ENCODE measurements at regions not wholly inside any gene's neighbourhood (a gene's known extent, or its start where the extent isn't known, plus 50 kb on each side); places are given as distances from the start of the nearest gene placed in this dataset.

DNA sequence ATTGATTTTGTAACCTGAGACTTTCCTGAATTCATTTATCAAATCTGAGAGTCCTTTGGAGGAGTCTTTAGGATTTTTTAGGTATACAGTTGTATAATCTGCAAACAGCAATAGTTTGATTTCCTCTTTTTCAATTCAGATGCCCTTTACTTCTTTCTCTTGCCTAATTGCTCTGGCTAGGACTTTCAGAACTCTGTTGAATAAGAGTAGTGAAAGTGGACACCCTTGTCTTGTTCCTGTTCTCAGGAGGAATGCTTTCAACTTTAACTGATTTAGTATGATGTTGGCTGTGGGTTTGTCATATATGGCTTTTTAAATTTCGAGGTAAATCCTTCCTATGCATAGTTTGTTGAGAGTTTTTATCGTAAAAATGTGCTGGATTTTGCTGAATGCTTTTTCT, 227.4 kb downstream of the CSNK2A3 start:
- DNase-seq: no peak
- H3K4me1 Mint-ChIP-seq: no peaks in the 10 kb centered on the region
- H3K27ac Mint-ChIP-seq: no peak overlapping the region
- no peaks in the 10 kb centered on the region for H3K9me3 Mint-ChIP-seq
- no peak overlapping the region for H3K4me3 Mint-ChIP-seq
- peaks cover 2% of the 10 kb centered on the region for H3K36me3 Mint-ChIP-seq
- H3K27me3 Mint-ChIP-seq: peaks cover 4% of the 10 kb centered on the region

GRCh38 chr11:11122749-11123148, 230.3 kb downstream of the CSNK2A3 start:
- Mint-ChIP-seq H3K27ac (no peak overlapping the region), H3K36me3 (no peaks in the 10 kb centered on the region), H3K27me3 (no peaks in the 10 kb centered on the region), H3K9me3 (no peaks in the 10 kb centered on the region), H3K4me3 (no peak overlapping the region), H3K4me1 (no peaks in the 10 kb centered on the region)
- no peak for DNase-seq

GRCh38 chr11:11119917-11120316, 233.1 kb downstream of the CSNK2A3 start:
- DNase-seq: no peak
- H3K36me3 Mint-ChIP-seq: peaks cover 3% of the 10 kb centered on the region
- no peak overlapping the region for H3K27ac Mint-ChIP-seq
- H3K9me3 Mint-ChIP-seq: peaks cover 5% of the 10 kb centered on the region
- no peaks in the 10 kb centered on the region for H3K27me3 Mint-ChIP-seq
- H3K4me1 Mint-ChIP-seq: no peaks in the 10 kb centered on the region
- H3K4me3 Mint-ChIP-seq: no peak overlapping the region

DNA sequence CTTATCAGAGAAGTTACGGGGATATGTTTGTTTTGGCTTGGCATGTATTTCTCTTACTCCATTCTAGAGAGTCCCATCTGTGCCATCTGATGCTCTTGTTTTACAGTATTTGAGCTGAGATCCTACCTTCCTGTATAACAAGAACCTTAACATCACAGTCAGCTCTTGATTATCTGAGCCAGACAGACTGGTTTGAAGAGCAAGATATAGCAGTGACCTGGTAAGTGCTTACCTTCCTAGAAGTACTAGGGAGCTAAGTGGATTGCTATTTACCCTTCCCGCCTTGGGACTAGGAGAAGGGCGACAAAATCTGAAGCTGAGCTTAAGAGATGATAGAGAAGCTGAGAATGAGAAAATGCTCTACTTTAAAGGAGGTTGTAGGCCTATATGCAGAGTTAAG, 235.3 kb downstream of the CSNK2A3 start:
- Mint-ChIP-seq H3K9me3 (peaks cover 12% of the 10 kb centered on the region), H3K27ac (no peak overlapping the region), H3K4me3 (no peak overlapping the region), H3K36me3 (peaks cover 5% of the 10 kb centered on the region), H3K4me1 (no peaks in the 10 kb centered on the region), H3K27me3 (no peaks in the 10 kb centered on the region)
- DNase-seq: no peak

DNA sequence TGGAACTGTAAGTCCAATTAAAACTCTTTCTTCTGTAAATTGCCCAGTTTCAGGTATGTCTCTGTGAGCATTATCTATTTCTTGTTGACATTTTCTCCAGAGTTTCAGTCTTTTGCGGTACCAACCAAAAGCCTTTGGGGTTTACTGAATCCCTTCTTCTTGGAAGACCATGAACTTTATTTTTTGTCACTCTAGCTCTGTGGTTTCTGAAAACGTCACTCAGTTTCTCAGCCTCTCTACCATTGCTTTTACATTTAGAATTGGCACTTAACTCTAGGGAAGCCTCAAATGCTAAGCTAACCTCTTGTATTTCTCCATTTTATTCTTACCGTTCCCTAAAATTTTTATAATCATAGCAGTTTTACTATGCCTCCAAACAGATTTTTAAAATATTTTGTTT, 237.6 kb downstream of the CSNK2A3 start:
- Mint-ChIP-seq H3K36me3 (peaks cover 5% of the 10 kb centered on the region), H3K9me3 (peaks cover 12% of the 10 kb centered on the region), H3K4me1 (no peaks in the 10 kb centered on the region), H3K27me3 (no peaks in the 10 kb centered on the region), H3K27ac (peak overlapping the region; percentile 32), H3K4me3 (no peak overlapping the region)
- DNase-seq: no peak

DNA sequence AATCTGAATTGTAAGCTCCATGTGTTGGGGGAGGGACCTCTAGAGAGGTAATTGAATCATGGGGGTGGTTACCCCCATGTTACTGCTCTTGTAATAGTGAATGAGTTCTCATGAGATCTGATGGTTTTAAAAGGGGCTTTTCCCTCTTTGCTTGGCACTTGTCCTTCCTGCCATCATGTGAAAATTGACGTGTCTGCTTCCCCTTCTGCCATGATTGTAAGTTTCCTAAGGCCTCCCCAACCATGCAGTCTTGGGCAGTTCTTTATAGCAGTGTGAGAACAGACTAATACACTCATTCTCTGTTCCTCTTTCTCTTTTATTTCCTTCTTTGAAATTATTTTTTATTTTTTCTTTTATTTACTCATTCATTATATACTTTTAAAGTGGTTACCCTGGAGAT, 239.4 kb downstream of the CSNK2A3 start:
- Mint-ChIP-seq H3K27ac (no peak overlapping the region), H3K9me3 (peaks cover 12% of the 10 kb centered on the region), H3K27me3 (no peaks in the 10 kb centered on the region), H3K4me1 (no peaks in the 10 kb centered on the region), H3K36me3 (peaks cover 5% of the 10 kb centered on the region), H3K4me3 (no peak overlapping the region)
- DNase-seq: no peak

DNA sequence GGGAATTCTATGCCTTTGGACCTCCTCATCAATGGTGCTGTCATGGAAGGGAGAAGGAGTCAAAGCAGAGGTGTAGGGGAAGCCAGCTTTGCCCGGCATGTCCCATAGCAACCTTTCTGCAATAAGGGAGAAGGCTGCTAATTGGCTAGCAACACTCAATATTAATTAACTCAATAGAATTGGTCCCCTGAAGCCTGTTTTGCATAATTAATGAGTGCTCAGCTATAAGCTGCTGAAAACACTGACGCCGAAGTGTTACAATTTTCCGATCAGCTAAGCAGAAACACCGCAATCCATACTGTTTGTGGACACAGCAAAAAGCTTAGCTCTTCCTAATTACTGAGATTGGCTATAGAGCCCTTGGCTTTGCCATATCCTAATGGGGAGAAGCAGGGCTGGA, 245.0 kb downstream of the CSNK2A3 start:
- no peaks in the 10 kb centered on the region for H3K4me1 Mint-ChIP-seq
- no peak for DNase-seq
- H3K27ac Mint-ChIP-seq: no peak overlapping the region
- no peaks in the 10 kb centered on the region for H3K27me3 Mint-ChIP-seq
- H3K36me3 Mint-ChIP-seq: no peaks in the 10 kb centered on the region
- H3K9me3 Mint-ChIP-seq: no peaks in the 10 kb centered on the region
- no peak overlapping the region for H3K4me3 Mint-ChIP-seq

DNA sequence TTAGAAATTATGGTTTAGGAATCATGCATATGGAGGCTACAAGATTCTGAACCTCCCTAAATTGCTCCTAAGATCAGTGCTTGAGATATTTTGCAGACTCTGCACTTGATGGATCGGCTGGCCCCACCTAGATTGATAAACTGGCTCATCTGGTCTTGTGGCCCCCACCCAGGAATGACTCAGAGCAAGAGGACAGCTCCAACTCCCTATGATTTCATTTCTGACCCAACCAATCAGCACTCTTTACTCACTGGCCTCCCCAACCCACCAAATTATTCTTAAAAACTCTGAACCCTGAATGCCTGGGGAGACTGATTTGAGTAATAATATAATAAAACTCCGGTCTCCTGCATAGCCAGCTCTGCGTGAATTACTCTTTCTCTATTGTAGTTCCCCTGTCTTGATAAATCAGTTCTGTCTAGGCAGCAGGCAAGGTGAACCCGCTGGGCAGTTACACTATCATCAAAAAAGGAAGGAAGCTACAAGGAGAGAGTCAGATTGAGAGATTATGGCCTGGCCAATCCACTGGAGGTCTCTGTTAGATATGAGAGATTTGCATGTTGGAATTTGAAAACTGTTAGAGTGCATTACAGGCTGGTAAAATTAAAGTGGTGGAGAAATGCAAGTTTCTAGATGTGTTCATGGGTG, 245.8 kb downstream of the CSNK2A3 start:
- no peak overlapping the region for H3K27ac Mint-ChIP-seq

DNA sequence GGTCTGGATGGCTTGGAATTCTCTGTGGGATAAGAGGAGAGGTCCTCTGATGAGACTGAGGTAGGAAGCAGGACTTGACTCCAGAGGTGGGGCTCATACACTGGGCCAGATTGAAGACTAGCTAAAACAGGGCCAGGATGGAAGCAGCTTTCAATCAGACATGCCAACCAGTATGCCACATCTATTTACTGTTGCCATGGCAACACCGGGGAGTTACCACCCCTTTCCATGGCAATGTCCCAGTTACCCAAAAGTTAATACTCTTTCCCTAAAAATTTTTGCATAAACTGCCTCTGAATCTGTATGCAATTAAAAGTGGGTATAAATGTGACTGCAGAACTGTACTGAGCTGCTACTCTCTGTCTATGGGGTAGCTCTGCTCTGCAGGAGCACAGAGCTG, 247.5 kb upstream of the ZBED5 start:
- H3K4me1 Mint-ChIP-seq: no peaks in the 10 kb centered on the region
- H3K9me3 Mint-ChIP-seq: peaks cover 2% of the 10 kb centered on the region
- no peaks in the 10 kb centered on the region for H3K27me3 Mint-ChIP-seq
- DNase-seq: no peak
- no peaks in the 10 kb centered on the region for H3K36me3 Mint-ChIP-seq
- H3K4me3 Mint-ChIP-seq: no peak overlapping the region
- H3K27ac Mint-ChIP-seq: no peak overlapping the region

More for the DNA sequence above, 245.8 kb downstream of the CSNK2A3 start:
- Mint-ChIP-seq H3K27me3 (no peaks in the 10 kb centered on the region), H3K9me3 (peaks cover 2% of the 10 kb centered on the region), H3K4me3 (no peak overlapping the region), H3K36me3 (no peaks in the 10 kb centered on the region), H3K4me1 (no peaks in the 10 kb centered on the region)
- no peak for DNase-seq

DNA sequence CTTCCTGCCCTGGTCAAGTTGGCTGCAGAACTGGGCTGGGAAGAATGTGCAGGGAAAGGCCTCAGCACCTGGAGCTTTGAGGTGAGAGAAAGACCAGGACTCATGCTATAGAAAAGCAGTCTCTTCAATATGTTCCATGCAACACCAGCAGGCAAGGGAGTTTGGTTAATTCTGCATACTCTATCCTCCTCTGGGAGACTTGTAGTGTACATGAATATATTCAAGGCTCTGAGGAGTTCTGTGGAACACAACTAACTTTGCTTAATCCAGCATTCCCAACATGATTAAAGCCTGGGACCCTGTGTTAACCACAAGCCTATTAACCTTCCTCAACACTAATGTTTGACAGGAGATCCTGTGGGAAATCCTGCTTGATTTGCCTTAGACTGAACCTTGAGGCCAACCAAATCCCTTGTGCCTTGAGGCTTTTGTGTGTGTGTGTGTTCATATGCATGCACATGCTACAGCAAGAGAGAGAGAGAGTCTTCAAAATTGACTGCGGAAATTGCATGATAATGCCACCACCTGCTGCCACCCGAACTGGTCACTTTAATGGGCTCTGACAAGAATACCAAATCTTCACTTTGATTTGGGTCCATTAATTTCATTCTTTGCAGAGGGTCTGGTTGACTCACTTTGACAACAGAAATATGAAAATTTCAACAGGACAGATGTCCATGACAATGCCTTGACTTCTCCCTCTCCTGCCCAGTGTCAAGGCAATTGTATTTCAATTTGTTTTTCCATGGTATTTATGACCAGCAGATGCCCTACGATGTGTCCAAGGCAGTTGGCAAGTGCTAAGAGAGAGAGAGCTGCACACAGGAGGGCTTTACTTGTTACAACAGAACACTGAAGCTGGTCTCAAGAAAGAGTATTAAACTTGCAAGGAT, 238.2 kb upstream of the ZBED5 start:
- Mint-ChIP-seq H3K4me1 (no peaks in the 10 kb centered on the region), H3K4me3 (no peak overlapping the region), H3K9me3 (no peaks in the 10 kb centered on the region)

GRCh38 chr11:11090495-11090894, 232.6 kb upstream of the ZBED5 start:
- H3K27me3 Mint-ChIP-seq: no peaks in the 10 kb centered on the region
- no peaks in the 10 kb centered on the region for H3K4me1 Mint-ChIP-seq
- no peaks in the 10 kb centered on the region for H3K36me3 Mint-ChIP-seq
- H3K27ac Mint-ChIP-seq: no peak overlapping the region
- H3K4me3 Mint-ChIP-seq: no peak overlapping the region
- H3K9me3 Mint-ChIP-seq: peaks cover 1% of the 10 kb centered on the region
- DNase-seq: no peak

More for the DNA sequence above, 238.2 kb upstream of the ZBED5 start:
- Mint-ChIP-seq H3K27me3 (no peaks in the 10 kb centered on the region), H3K36me3 (no peaks in the 10 kb centered on the region), H3K27ac (no peak overlapping the region)
- DNase-seq: no peak

GRCh38 chr11:11089805-11090204, 232.0 kb upstream of the ZBED5 start:
- Mint-ChIP-seq H3K27me3 (no peaks in the 10 kb centered on the region), H3K36me3 (no peaks in the 10 kb centered on the region), H3K9me3 (peaks cover 1% of the 10 kb centered on the region), H3K4me3 (no peak overlapping the region), H3K27ac (no peak overlapping the region), H3K4me1 (no peaks in the 10 kb centered on the region)
- no peak for DNase-seq

- no peaks in the 10 kb centered on the region for H3K27me3 Mint-ChIP-seq
- no peaks in the 10 kb centered on the region for H3K36me3 Mint-ChIP-seq
- no peak overlapping the region for H3K27ac Mint-ChIP-seq
- H3K4me3 Mint-ChIP-seq: no peak overlapping the region
- H3K4me1 Mint-ChIP-seq: peaks cover 6% of the 10 kb centered on the region
- H3K9me3 Mint-ChIP-seq: peaks cover 1% of the 10 kb centered on the region
- no peak for DNase-seq
Measured at GRCh38 chr11:11086979-11087378, 229.1 kb upstream of the ZBED5 start.

DNA sequence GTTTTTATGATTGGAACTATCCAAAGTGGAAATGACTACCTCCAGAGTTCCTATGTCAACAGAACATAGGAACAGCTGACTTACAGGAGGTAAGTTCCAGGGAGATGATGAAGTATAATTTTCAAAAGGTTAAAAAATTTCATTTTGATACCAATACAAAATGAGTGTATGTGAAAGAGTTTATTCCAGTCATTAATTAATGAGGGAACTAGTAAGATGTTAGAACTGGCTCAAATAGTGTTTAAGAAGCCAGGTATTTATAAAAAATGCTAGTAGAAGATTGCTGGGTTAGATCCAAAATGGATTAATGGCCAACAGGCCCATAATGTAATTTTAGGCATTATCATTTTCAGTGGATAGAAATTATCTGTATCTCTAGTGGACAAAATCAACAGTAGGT, 227.7 kb upstream of the ZBED5 start:
- Mint-ChIP-seq H3K27me3 (no peaks in the 10 kb centered on the region), H3K4me1 (peaks cover 6% of the 10 kb centered on the region), H3K27ac (no peak overlapping the region), H3K4me3 (no peak overlapping the region), H3K9me3 (peaks cover 1% of the 10 kb centered on the region), H3K36me3 (no peaks in the 10 kb centered on the region)
- DNase-seq: no peak

DNA sequence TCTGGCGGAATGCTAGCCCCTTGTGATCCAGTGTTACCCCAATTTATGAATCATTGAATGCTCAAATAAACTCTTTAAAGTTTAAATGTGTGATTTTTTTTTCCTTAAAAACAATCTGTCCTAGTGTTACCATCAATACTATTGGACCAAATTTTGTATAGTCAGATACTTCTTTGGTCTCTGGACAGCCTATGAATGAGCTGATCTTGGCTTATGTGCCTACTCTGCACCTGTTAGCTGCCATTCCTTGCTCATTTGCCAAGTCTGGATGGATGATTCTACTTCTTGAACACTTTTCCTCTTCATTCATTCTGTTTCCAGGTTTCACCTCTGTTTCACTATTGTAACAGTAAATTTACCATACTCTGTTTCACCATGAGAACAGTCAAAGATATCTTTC, 226.5 kb upstream of the ZBED5 start:
- Mint-ChIP-seq H3K36me3 (no peaks in the 10 kb centered on the region), H3K4me1 (peaks cover 6% of the 10 kb centered on the region), H3K4me3 (no peak overlapping the region), H3K27ac (no peak overlapping the region), H3K9me3 (no peaks in the 10 kb centered on the region), H3K27me3 (no peaks in the 10 kb centered on the region)
- no peak for DNase-seq

DNA sequence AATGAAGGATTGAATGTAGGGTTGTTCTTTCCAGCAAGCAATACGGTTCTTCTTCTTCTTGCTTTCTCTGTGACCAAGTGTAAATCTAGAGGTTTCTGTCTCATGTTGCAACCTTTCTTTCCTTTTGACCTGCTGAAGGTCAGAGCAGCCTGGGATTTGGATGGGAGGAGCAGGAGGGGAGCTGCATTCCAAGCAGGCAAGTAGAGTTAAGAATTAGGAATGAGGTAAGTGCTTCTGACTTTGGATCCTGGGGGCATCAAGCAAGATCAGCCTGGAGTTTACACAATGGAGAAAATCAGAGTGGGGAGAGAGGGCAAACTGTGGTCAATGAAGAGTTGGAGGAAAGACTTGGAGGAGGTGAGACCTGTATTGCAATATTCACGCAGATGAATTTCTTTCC, 225.6 kb upstream of the ZBED5 start:
- Mint-ChIP-seq H3K27ac (no peak overlapping the region), H3K4me1 (peaks cover 6% of the 10 kb centered on the region), H3K9me3 (no peaks in the 10 kb centered on the region), H3K4me3 (no peak overlapping the region), H3K36me3 (no peaks in the 10 kb centered on the region), H3K27me3 (no peaks in the 10 kb centered on the region)
- DNase-seq: no peak

Measured in activated naive CD8-positive, alpha-beta T cell treated with anti-CD3 and anti-CD28 coated beads for 36 hours (primary cell).